BLaER1 treated with 17β-estradiol and CSF1 and Interleukin-3, amounts not matched to agents 10 nM and 100 nM (cell line): ENCODE measurements at regions not wholly inside any gene's neighbourhood (a gene's known extent, or its start where the extent isn't known, plus 50 kb on each side); places are given as distances from the start of the nearest gene placed in this dataset.

ENCODE experiments used
- H3K27ac ChIP-seq, 11 experiments: shearing (Covaris generic); formaldehyde crosslinking; 2 replicates each; pipeline ENCODE4 v1.8.1; 2022
- H3K27me3 ChIP-seq, 11 experiments: shearing (Covaris generic); formaldehyde crosslinking; 2 replicates each; pipeline ENCODE4 v1.8.1; 2022
- H3K36me3 ChIP-seq, 11 experiments: shearing (Covaris generic); formaldehyde crosslinking; 2 replicates each; pipeline ENCODE4 v1.8.1; 2022
- H3K4me1 ChIP-seq, 10 experiments: shearing (Covaris generic); formaldehyde crosslinking; 2 replicates each; pipeline ENCODE4 v1.8.1; 2022
- H3K4me2 ChIP-seq, 11 experiments: shearing (Covaris generic); formaldehyde crosslinking; 2 replicates each; pipeline ENCODE4 v1.8.1; 2022
- H3K4me3 ChIP-seq, 10 experiments: shearing (Covaris generic); formaldehyde crosslinking; 2 replicates each; pipeline ENCODE4 v1.8.1; 2022
- H3K9ac ChIP-seq, 11 experiments: shearing (Covaris generic); formaldehyde crosslinking; 2 replicates each; pipeline ENCODE4 v1.8.1; 2022
- H3K9me3 ChIP-seq, 11 experiments: shearing (Covaris generic); formaldehyde crosslinking; replicated peaks in 1 of 11; 2 replicates each; pipeline ENCODE4 v1.8.1; 2022
- H4K20me1 ChIP-seq, 11 experiments: shearing (Covaris generic); formaldehyde crosslinking; 2 replicates each; pipeline ENCODE4 v1.8.1; 2022
- Cebpa-rat ChIP-seq, 11 experiments: shearing (Covaris generic); IDR thresholded peaks; 2 replicates each; pipeline ENCODE4 v1.8.1; 2022

DNA sequence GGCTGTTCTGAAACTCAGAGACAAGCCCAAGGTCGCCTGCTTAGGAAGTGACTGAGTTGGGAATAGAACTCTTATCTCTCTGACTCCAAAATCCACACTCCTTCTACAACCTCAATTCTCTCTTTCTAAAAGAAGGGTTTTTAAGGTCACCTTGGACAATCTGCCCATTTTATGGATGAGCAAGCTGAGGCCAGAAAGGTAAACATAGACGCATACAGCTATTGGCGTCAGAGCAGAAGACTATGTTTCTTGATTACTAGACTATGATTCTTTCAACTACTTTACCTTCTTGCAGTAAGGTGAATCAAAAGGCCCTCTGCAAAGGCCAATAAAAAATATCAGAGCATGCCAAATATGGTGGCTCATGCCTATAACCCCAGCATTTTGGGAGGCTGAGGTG is 276.6 kb downstream of the CLIC5 start:
- no peak for TF ChIP-seq Cebpa-rat (IDR thresholded peaks at IDR 0.05)
- no peaks in the 10 kb centered on the region for H3K36me3 ChIP-seq

DNA sequence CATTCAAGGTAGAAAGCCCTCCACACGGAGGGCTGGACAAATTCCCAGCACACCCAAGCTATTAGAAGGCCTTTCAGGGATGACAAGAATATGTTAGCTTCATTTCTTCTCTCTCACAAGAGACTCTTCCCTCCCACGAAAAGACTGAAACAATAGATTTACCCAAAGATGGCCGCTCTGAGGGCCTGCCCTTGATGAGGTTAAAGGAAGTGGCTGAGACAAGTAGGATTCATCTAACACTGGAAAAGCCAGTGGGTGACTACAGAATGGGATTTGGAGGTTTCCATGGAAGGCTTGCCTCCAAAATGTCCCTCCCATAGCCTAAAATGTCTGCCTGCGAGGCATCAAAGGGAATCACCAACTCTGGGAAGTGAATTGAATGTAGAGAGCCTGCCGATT is 277.6 kb downstream of the CLIC5 start:
- no peak for TF ChIP-seq Cebpa-rat (IDR thresholded peaks at IDR 0.05)
- no peaks in the 10 kb centered on the region for H3K9me3 ChIP-seq
- no peak overlapping the region for H3K4me3 ChIP-seq
- H3K4me2 ChIP-seq: peak overlapping the region in 5 of 11 experiments; percentile 2 to 43 (median 16); a peak in 6 of 22 replicates
- no peak overlapping the region for H3K27ac ChIP-seq
- H3K9ac ChIP-seq: peak overlapping the region in 1 of 11 experiments; percentile 3; a peak in 1 of 22 replicates
- peaks cover 21 to 43% (median 29%) of the 10 kb centered on the region in 10 experiments for H3K4me1 ChIP-seq
- H4K20me1 ChIP-seq: no peaks in the 10 kb centered on the region
- no peaks in the 10 kb centered on the region for H3K36me3 ChIP-seq
- H3K27me3 ChIP-seq: no peaks in the 10 kb centered on the region

More for the DNA sequence above, 276.6 kb downstream of the CLIC5 start:
- no peak overlapping the region for H3K9ac ChIP-seq
- no peaks in the 10 kb centered on the region for H3K27me3 ChIP-seq
- no peak overlapping the region for H3K4me3 ChIP-seq
- no peak overlapping the region for H3K27ac ChIP-seq
- no peaks in the 10 kb centered on the region for H4K20me1 ChIP-seq
- no peaks in the 10 kb centered on the region for H3K9me3 ChIP-seq
- peaks cover 21 to 48% (median 33%) of the 10 kb centered on the region in 10 experiments for H3K4me1 ChIP-seq
- H3K4me2 ChIP-seq: no peak overlapping the region

DNA sequence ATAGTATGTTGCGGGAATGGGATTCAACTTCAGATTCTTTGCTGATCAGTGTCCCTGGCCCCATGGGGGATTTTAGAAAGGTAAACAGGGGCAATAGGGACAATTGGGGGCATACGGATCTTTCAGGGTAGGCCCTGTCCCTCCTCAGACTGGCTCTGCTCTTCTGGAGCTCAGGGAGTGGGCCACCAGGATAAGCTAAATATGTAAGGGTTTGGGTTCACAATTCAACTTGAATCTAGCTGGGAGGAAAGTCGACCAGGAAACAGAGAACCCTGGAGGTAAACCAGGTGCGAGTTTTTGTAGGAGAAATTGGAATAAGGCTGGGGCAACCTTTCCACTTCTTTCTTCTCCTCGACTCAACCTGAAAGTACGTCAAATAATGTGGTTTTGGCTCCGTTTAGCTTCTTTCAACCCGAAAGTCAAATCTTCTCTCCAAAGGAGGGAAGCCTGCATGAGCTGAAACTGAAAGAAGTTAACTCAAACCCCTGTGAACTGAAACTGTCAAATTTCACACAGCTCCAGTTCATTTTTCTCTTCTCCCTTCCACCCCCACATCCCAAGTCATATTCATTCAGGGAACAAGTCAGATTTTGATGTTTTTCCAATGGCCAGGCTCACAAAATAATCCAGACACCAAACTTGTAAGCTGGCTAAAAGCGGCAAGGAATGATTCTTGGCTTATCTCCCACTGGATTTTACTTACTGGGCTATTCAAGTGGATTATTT is 278.2 kb downstream of the CLIC5 start:
- peak overlapping the region in 1 of 11 experiments; percentile 3; a peak in 1 of 22 replicates for H3K9ac ChIP-seq
- H3K36me3 ChIP-seq: no peaks in the 10 kb centered on the region
- no peaks in the 10 kb centered on the region for H3K9me3 ChIP-seq
- TF ChIP-seq Cebpa-rat (IDR thresholded peaks at IDR 0.05): no peak
- no peaks in the 10 kb centered on the region for H3K27me3 ChIP-seq
- H3K27ac ChIP-seq: peak overlapping the region in 1 of 11 experiments; percentile 18; a peak in 1 of 22 replicates
- no peak overlapping the region for H3K4me3 ChIP-seq
- H3K4me2 ChIP-seq: peak overlapping the region in 5 of 11 experiments; percentile 2 to 43 (median 16); a peak in 7 of 22 replicates
- H4K20me1 ChIP-seq: no peaks in the 10 kb centered on the region
- peaks cover 20 to 38% (median 23%) of the 10 kb centered on the region in 10 experiments for H3K4me1 ChIP-seq

DNA sequence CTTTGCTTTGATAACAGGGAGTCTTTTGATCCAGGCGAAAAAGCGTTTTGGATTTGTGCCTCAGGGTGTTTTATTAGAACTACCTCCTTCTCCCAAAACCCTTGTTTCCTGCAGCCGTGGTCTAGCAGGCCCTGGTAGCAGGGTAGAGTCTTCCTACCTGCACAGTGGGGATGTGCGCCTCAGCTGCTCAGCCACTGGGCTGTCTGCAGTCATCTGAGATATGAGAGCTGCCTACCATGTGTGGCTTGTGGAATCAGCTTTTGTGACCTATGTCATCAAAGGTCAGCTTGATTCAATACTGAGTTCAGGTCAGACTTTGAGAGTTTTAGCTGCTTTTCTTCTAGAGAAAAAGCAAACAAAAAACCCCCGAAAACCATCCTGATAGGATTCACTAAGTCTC is 279.5 kb downstream of the CLIC5 start:
- peaks cover 7 to 24% (median 10%) of the 10 kb centered on the region in 10 experiments for H3K4me1 ChIP-seq
- H3K9ac ChIP-seq: no peak overlapping the region
- H3K9me3 ChIP-seq: no peaks in the 10 kb centered on the region
- TF ChIP-seq Cebpa-rat (IDR thresholded peaks at IDR 0.05): no peak
- H3K27me3 ChIP-seq: no peaks in the 10 kb centered on the region
- no peak overlapping the region for H3K4me3 ChIP-seq
- no peaks in the 10 kb centered on the region for H4K20me1 ChIP-seq
- H3K36me3 ChIP-seq: no peaks in the 10 kb centered on the region
- no peak overlapping the region for H3K27ac ChIP-seq
- no peak overlapping the region for H3K4me2 ChIP-seq

DNA sequence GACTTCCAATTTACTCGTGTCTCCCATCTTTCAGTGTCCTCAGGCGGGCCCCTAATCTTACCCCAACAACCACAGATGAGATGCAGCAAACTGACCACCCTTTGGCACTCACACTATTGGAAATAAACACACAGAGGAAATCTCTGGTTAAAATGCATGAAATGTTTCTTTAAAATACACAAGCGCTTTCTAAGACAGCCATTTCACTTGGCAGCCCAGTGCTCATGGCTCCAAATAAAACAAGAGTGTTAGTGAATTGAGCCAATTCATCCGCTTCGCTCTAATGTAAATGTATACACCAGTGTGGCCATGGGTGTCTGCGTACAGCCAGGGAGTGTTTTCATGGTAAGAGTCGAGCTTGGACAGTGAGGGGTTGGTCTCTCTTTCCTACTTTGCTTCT is 282.9 kb downstream of the CLIC5 start:
- Histone ChIP-seq H3K27me3 (no peaks in the 10 kb centered on the region), H3K4me3 (no peak overlapping the region), H3K4me1 (peaks cover 0 to 6% (median 0%) of the 10 kb centered on the region in 10 experiments; a peak in 6 of 20 replicates), H3K9me3 (no peaks in the 10 kb centered on the region), H3K4me2 (no peak overlapping the region), H3K9ac (no peak overlapping the region), H3K36me3 (no peaks in the 10 kb centered on the region), H4K20me1 (no peaks in the 10 kb centered on the region), H3K27ac (no peak overlapping the region)
- no peak for TF ChIP-seq Cebpa-rat (IDR thresholded peaks at IDR 0.05)

DNA sequence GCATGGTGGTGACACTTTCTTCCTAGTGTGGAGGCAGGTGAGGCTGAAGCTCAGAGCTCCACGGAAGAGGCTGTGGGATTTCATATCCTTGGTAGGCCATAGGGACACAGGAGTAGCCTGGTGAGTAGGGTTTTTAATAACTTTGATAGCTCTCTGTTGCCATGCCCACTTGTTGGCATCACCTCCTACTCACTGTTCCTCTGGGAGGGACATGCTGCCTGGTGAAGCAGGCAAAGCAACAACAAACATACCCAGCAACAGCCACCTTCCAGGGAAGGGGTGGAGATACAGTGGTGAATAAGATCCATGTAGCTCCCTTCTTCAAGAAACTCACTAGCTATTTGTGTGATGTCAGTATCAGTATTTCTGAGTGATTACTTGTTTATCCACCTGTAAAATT is 285.4 kb downstream of the CLIC5 start:
- no peak for TF ChIP-seq Cebpa-rat (IDR thresholded peaks at IDR 0.05)

DNA sequence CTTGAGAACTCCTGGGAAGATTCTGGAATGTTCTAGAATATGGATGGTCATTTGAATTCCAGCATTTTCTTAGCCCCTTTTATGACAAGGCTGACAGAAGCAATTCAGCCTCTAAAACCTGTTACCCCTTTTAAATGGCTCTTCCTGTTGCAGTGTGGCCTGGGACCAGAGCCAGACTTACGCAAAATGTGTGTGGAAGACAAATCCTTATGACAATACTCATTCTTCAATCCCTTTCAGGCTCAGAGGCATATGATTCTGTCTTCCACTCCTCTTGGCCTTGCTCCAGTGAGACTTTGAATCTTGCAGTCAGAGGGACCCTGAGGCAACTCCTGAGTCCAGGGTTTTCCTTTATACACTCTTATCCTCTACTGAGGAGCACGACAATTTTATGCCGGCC is 287.0 kb downstream of the CLIC5 start:
- H3K4me3 ChIP-seq: no peak overlapping the region
- no peak for TF ChIP-seq Cebpa-rat (IDR thresholded peaks at IDR 0.05)
- no peaks in the 10 kb centered on the region for H3K36me3 ChIP-seq
- H3K9ac ChIP-seq: no peak overlapping the region
- peaks cover 0 to 4% (median 2%) of the 10 kb centered on the region in 11 experiments; a peak in 7 of 22 replicates for H3K9me3 ChIP-seq
- no peaks in the 10 kb centered on the region for H3K4me1 ChIP-seq
- no peak overlapping the region for H3K27ac ChIP-seq
- no peaks in the 10 kb centered on the region for H4K20me1 ChIP-seq
- H3K4me2 ChIP-seq: no peak overlapping the region
- no peaks in the 10 kb centered on the region for H3K27me3 ChIP-seq

More for the DNA sequence above, 285.4 kb downstream of the CLIC5 start:
- H3K4me2 ChIP-seq: no peak overlapping the region
- no peak overlapping the region for H3K4me3 ChIP-seq
- H3K27me3 ChIP-seq: no peaks in the 10 kb centered on the region
- H4K20me1 ChIP-seq: no peaks in the 10 kb centered on the region
- H3K4me1 ChIP-seq: no peaks in the 10 kb centered on the region
- H3K36me3 ChIP-seq: no peaks in the 10 kb centered on the region
- no peak overlapping the region for H3K9ac ChIP-seq
- no peak overlapping the region for H3K27ac ChIP-seq
- no peaks in the 10 kb centered on the region for H3K9me3 ChIP-seq

DNA sequence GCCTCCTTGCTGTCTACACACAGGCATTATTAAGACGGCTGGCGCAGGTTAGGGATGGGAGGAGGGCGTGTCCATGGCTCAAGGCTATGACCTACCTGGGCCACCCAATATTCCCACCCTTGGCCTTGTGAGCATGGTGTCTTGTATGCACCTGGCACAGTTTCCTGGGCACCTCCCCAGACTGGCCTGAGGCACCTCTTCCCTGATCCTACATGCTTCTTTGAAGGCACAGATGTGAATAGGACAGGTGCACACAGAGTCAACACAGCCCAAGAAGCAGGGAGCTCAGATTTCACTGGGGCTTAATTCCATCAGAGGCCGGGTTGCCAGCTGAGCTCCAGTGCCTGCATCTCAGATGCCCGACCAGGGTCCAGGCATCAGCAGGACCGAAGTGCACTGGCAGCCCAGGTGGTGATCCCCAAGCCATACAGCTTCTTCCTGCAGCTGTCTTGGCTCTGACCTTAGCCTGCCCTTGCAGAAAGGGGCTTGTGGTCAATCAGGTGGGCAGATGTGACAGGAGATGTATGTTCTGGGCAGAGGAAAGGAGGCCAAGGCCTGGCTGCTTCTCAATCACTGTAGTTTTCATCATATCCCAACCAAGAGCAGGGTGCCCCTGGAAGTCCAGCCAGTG is 287.7 kb downstream of the CLIC5 start:
- Histone ChIP-seq H3K27me3 (no peaks in the 10 kb centered on the region), H3K27ac (no peak overlapping the region), H3K9me3 (peaks cover 0 to 11% (median 8%) of the 10 kb centered on the region in 11 experiments; a peak in 9 of 22 replicates), H3K4me3 (no peak overlapping the region), H3K4me1 (no peaks in the 10 kb centered on the region), H4K20me1 (no peaks in the 10 kb centered on the region), H3K4me2 (no peak overlapping the region), H3K9ac (no peak overlapping the region), H3K36me3 (no peaks in the 10 kb centered on the region)
- no peak for TF ChIP-seq Cebpa-rat (IDR thresholded peaks at IDR 0.05)

DNA sequence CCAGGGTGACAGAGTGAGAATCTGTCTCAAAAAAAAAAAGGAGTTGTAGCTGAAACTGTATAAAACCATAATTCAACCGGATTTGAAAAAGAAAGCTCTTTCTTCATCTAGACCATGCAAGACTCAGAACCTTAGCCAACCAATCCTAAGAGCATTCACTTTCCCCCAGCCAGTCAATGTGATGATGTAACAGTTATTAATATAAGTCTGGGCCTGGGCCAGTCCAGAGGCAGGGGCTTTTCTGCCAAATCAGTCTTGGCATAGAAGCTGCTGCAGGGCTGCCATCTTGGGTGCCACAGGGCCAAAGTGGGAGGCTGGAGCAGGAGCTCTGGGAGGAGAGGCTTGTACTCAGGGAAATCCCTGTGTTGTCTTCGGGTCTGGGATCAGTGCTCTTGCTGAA is 288.4 kb downstream of the CLIC5 start:
- H4K20me1 ChIP-seq: no peaks in the 10 kb centered on the region
- H3K36me3 ChIP-seq: no peaks in the 10 kb centered on the region
- H3K27me3 ChIP-seq: no peaks in the 10 kb centered on the region
- H3K4me3 ChIP-seq: no peak overlapping the region
- H3K9ac ChIP-seq: no peak overlapping the region
- TF ChIP-seq Cebpa-rat (IDR thresholded peaks at IDR 0.05): no peak
- H3K27ac ChIP-seq: no peak overlapping the region
- H3K4me1 ChIP-seq: no peaks in the 10 kb centered on the region
- peaks cover 0 to 14% (median 8%) of the 10 kb centered on the region in 11 experiments; a peak in 9 of 22 replicates for H3K9me3 ChIP-seq
- H3K4me2 ChIP-seq: no peak overlapping the region
